ENCODE measurements at regions not wholly inside any gene's neighbourhood (a gene's known extent, or its start where the extent isn't known, plus 50 kb on each side); places are given as distances from the start of the nearest gene placed in this dataset.

- H3K9ac ChIP-seq: no peak overlapping the region
- TF ChIP-seq PBX3 (IDR thresholded peaks at IDR 0.05) (no peak), EZH2phosphoT487 (IDR thresholded peaks at IDR 0.05; ENCODE audit: borderline replicate concordance, low read depth) (no peak), ZBTB33 (IDR thresholded peaks at IDR 0.05; ENCODE audit: borderline replicate concordance, low read depth) (no peak), FOXM1 (IDR thresholded peaks at IDR 0.05; ENCODE audit: low read depth) (no peak), GABPA (IDR thresholded peaks at IDR 0.05; ENCODE audit: low read depth) (no peak), USF1 (IDR thresholded peaks at IDR 0.05; ENCODE audit: borderline replicate concordance, low read depth) (no peak), MXI1 (IDR thresholded peaks at IDR 0.05; ENCODE audit: low read depth, low read length) (no peak)
- ChIA-PET POLR2A (no interaction called here), CTCF (interaction anchor here (1.2 kb wide), 1 partner anchor 21 kb away, joined by 3 read pairs; no protein-coding TSS in a partner anchor)
- H4K20me1 ChIP-seq (ENCODE audit: insufficient read depth): no peaks in the 10 kb centered on the region
- H3K4me1 ChIP-seq (ENCODE audit: control insufficient read depth in 1 of 2, insufficient read depth in 2 of 2, low read depth in 1 of 2, low read length in 1 of 2): no peaks in the 10 kb centered on the region
- H3K4me2 ChIP-seq: no peak overlapping the region
- H2AFZ ChIP-seq (ENCODE audit: low read depth): no peak overlapping the region
- 28% methylated on average over 7 of the region's 7 CpGs for WGBS (ENCODE audit: low lambda C conversion rate)
- H3K27me3 ChIP-seq (ENCODE audit: insufficient read depth): no peaks in the 10 kb centered on the region
- no peak overlapping the region for H3K4me3 ChIP-seq (ENCODE audit: low read depth in 2 of 2, low read length in 1 of 2)
- no peak for DNase-seq
- H3K27ac ChIP-seq (ENCODE audit: low read depth in 2 of 2, low read length in 1 of 2): no peak overlapping the region
- H3K9me2 ChIP-seq: no peaks in the 10 kb centered on the region
- H3K36me3 ChIP-seq (replicated peaks in 1 of 2; ENCODE audit: control insufficient read depth in 1 of 2, insufficient read depth in 2 of 2, low read length in 1 of 2): no peaks in the 10 kb centered on the region
- H3K79me2 ChIP-seq (ENCODE audit: insufficient read depth): no peaks in the 10 kb centered on the region
- H3K9me3 ChIP-seq: no peaks in the 10 kb centered on the region
- H3F3A ChIP-seq (replicated peaks; ENCODE audit: insufficient read depth): no peaks in the 10 kb centered on the region
Observed at GRCh38 chr10:121121462-121121861, 270.3 kb downstream of the WDR11 start.

GRCh38 chr10:121127151-121127906 lies 276.2 kb downstream of the WDR11 start:
- DNase-seq: no peak
- H3K27ac ChIP-seq (ENCODE audit: low read depth in 2 of 2, low read length in 1 of 2): no peak overlapping the region
- no peaks in the 10 kb centered on the region for H3F3A ChIP-seq (replicated peaks; ENCODE audit: insufficient read depth)
- TF ChIP-seq REST (IDR thresholded peaks at IDR 0.05; ENCODE audit: low read depth, low read length) (no peak), MEF2A (IDR thresholded peaks at IDR 0.05; ENCODE audit: borderline replicate concordance, low read depth) (no peak), TAF1 (IDR thresholded peaks at IDR 0.05; ENCODE audit: borderline replicate concordance, low read depth, low read length) (no peak), NFIC (IDR thresholded peaks at IDR 0.05; ENCODE audit: borderline replicate concordance) (no peak)
- ChIA-PET CTCF (no interaction called here), POLR2A (no interaction called here)
- no peak overlapping the region for H3K4me2 ChIP-seq
- no peak overlapping the region for H2AFZ ChIP-seq (ENCODE audit: low read depth)
- no peaks in the 10 kb centered on the region for H3K9me3 ChIP-seq
- H3K79me2 ChIP-seq (ENCODE audit: insufficient read depth): no peaks in the 10 kb centered on the region
- H3K36me3 ChIP-seq (replicated peaks in 1 of 2; ENCODE audit: control insufficient read depth in 1 of 2, insufficient read depth in 2 of 2, low read length in 1 of 2): no peaks in the 10 kb centered on the region
- WGBS (ENCODE audit: low lambda C conversion rate): 44% methylated on average over 15 of the region's 15 CpGs
- no peaks in the 10 kb centered on the region for H4K20me1 ChIP-seq (ENCODE audit: insufficient read depth)
- H3K4me3 ChIP-seq (ENCODE audit: low read depth in 2 of 2, low read length in 1 of 2): no peak overlapping the region
- no peaks in the 10 kb centered on the region for H3K4me1 ChIP-seq (ENCODE audit: control insufficient read depth in 1 of 2, insufficient read depth in 2 of 2, low read depth in 1 of 2, low read length in 1 of 2)
- no peaks in the 10 kb centered on the region for H3K9me2 ChIP-seq
- no peaks in the 10 kb centered on the region for H3K27me3 ChIP-seq (ENCODE audit: insufficient read depth)
- H3K9ac ChIP-seq: no peak overlapping the region

All from SK-N-SH (cell line).